H1 (cell line): ENCODE measurements at regions not wholly inside any gene's neighbourhood (a gene's known extent, or its start where the extent isn't known, plus 50 kb on each side); places are given as distances from the start of the nearest gene placed in this dataset.

Experiments
- CTCF ChIA-PET: fragments of 300-600 bp; sonication (Branson Sonifier 250); formaldehyde crosslinking; loops from one replicate; lab custom pipeline; 2021; ENCODE audit not compliant: partially characterized antibody; lab: Charles Lee
- POLR2A ChIA-PET: fragments of 300-600 bp; sonication (Branson Sonifier 250); formaldehyde crosslinking; loops from one replicate; lab custom pipeline; 2021; ENCODE audit warnings: inconsistent platforms; ENCODE audit not compliant: partially characterized antibody; lab: Charles Lee
- DNase-seq, 2 experiments: peaks; one replicate each; pipeline versions ENCODE4 v3.0.0 to v3.0.0-alpha.2; 2010 to 2022; ENCODE audit warnings: low spot score in 2 of 2, low read depth in 1 of 2, mixed read lengths in 1 of 2
- FAIRE-seq: peaks from 2 replicates; lab custom pipeline; 2011; peaks lifted over from hg19 to GRCh38; lab: Jason Lieb, UNC
- H2AFZ ChIP-seq: 2 replicates; pipeline ENCODE4 v1.8.1; 2012; ENCODE audit warnings: low read length, inconsistent platforms
- H2AK5ac ChIP-seq: 2 replicates; pipeline ENCODE4 v1.6.1; 2013; ENCODE audit warnings: low read depth, low read length
- H2BK120ac ChIP-seq: replicated peaks from 2 replicates; pipeline ENCODE3; 2013; ENCODE audit warnings: low read depth, low read length, inconsistent platforms
- H2BK12ac ChIP-seq: 2 replicates; pipeline ENCODE4 v1.6.1; 2013; ENCODE audit warnings: low read depth, low read length
- H2BK15ac ChIP-seq: 2 replicates; pipeline ENCODE4 v1.6.1; 2013; ENCODE audit warnings: low read length
- H2BK20ac ChIP-seq: 2 replicates; pipeline ENCODE4 v1.6.1; 2013; ENCODE audit warnings: low read length
- H2BK5ac ChIP-seq: 2 replicates; pipeline ENCODE4 v1.6.1; 2013; ENCODE audit warnings: low read depth, low read length
- H3K14ac ChIP-seq: 2 replicates; pipeline ENCODE4 v1.6.1; 2013; ENCODE audit warnings: inconsistent platforms; ENCODE audit not compliant: insufficient read length
- H3K18ac ChIP-seq: 2 replicates; pipeline ENCODE4 v1.6.1; 2013; ENCODE audit warnings: low read length; ENCODE audit errors: extremely low read depth
- H3K23ac ChIP-seq: 2 replicates; pipeline ENCODE4 v1.6.1; 2013; ENCODE audit warnings: inconsistent platforms; ENCODE audit not compliant: insufficient read length
- H3K23me2 ChIP-seq: 2 replicates; pipeline ENCODE4 v1.6.1; 2013; ENCODE audit warnings: low read depth, low read length
- H3K27ac ChIP-seq: 2 replicates; pipeline ENCODE4 v1.6.1; 2011; ENCODE audit warnings: low read depth, low read length, inconsistent platforms
- H3K27me3 ChIP-seq, 4 experiments: replicated peaks in 1 of 4; 1 replicate in 1 of 4; 2 replicates in 3 of 4; pipeline versions ENCODE4 v1.6.1 to v1.8.1; 2011 to 2013; ENCODE audit warnings: low read length in 3 of 4, mild to moderate bottlenecking in 3 of 4, inconsistent platforms in 2 of 4, mixed read lengths in 2 of 4, moderate library complexity in 1 of 4; ENCODE audit not compliant: control insufficient read depth in 3 of 4, insufficient read depth in 3 of 4; ENCODE audit errors: extremely low read depth in 1 of 4
- H3K36me3 ChIP-seq, 4 experiments: 2 replicates each; pipeline versions ENCODE4 v1.6.1 to v1.8.1; 2011 to 2013; ENCODE audit warnings: mild to moderate bottlenecking in 4 of 4, low read length in 3 of 4, moderate library complexity in 2 of 4, control low read depth in 1 of 4, inconsistent platforms in 1 of 4; ENCODE audit not compliant: insufficient read depth in 4 of 4, control insufficient read depth in 2 of 4
- H3K4ac ChIP-seq: replicated peaks from 2 replicates; pipeline ENCODE3; 2013; ENCODE audit warnings: low read length, low read depth, mixed read lengths, inconsistent platforms; ENCODE audit not compliant: insufficient read length
- H3K4me1 ChIP-seq, 4 experiments: replicated peaks in 1 of 4; 1 replicate in 1 of 4; 2 replicates in 3 of 4; pipeline versions ENCODE4 v1.6.1 to v1.8.1; 2011 to 2013; ENCODE audit warnings: low read length in 3 of 4, inconsistent platforms in 2 of 4, mixed read lengths in 1 of 4; ENCODE audit not compliant: insufficient read depth in 4 of 4, control insufficient read depth in 3 of 4
- H3K4me2 ChIP-seq, 2 experiments: 2 replicates each; pipeline versions ENCODE4 v1.6.1 to v1.8.1; 2011 to 2013; ENCODE audit warnings: low read depth in 2 of 2, low read length in 2 of 2, control low read depth in 1 of 2, inconsistent platforms in 1 of 2, mild to moderate bottlenecking in 1 of 2; ENCODE audit not compliant: insufficient read depth in 1 of 2
- H3K4me3 ChIP-seq, 4 experiments: fragments of 200-600, 300-600 bp in 1 of 4; sonication (generic), shearing (Covaris generic), sonication (Bioruptor Twin) in 1 of 4; 2 replicates each; pipeline versions ENCODE4 v1.5.1 to v1.8.1; 2011 to 2016; ENCODE audit warnings: low read length in 4 of 4, low read depth in 3 of 4, control low read depth in 2 of 4, inconsistent platforms in 2 of 4, mild to moderate bottlenecking in 2 of 4, mixed read lengths in 1 of 4, moderate library complexity in 1 of 4; ENCODE audit not compliant: insufficient read depth in 2 of 4; ENCODE audit errors: extremely low read depth in 1 of 4
- H3K56ac ChIP-seq: replicated peaks from 2 replicates; pipeline ENCODE3; 2013; ENCODE audit warnings: low read depth, mild to moderate bottlenecking, mixed read lengths, low read length, inconsistent platforms; ENCODE audit not compliant: insufficient read length
- H3K79me1 ChIP-seq: 2 replicates; pipeline ENCODE4 v1.6.1; 2013; ENCODE audit warnings: low read depth, low read length, control low read depth
- H3K79me2 ChIP-seq, 2 experiments: 2 replicates each; pipeline versions ENCODE4 v1.6.1 to v1.8.1; 2012 to 2013; ENCODE audit warnings: low read length in 2 of 2, mild to moderate bottlenecking in 2 of 2, inconsistent platforms in 1 of 2; ENCODE audit not compliant: insufficient read depth in 2 of 2, control insufficient read depth in 1 of 2
- H3K9ac ChIP-seq, 4 experiments: replicated peaks in 1 of 4; 1 replicate in 1 of 4; 2 replicates in 3 of 4; pipeline versions ENCODE4 v1.6.1 to v1.8.1; 2011 to 2013; ENCODE audit warnings: low read depth in 3 of 4, low read length in 3 of 4, control low read depth in 2 of 4, mild to moderate bottlenecking in 2 of 4, moderate library complexity in 2 of 4, inconsistent platforms in 1 of 4; ENCODE audit errors: extremely low read depth in 1 of 4
- H3K9me3 ChIP-seq, 2 experiments: 2 replicates each; pipeline versions ENCODE4 v1.6.1 to v1.8.1; 2012 to 2013; ENCODE audit warnings: mild to moderate bottlenecking in 2 of 2, moderate library complexity in 2 of 2, control low read depth in 1 of 2, inconsistent platforms in 1 of 2, low read depth in 1 of 2, low read length in 1 of 2, mixed read lengths in 1 of 2; ENCODE audit not compliant: insufficient read depth in 2 of 2
- H4K20me1 ChIP-seq, 2 experiments: replicated peaks in 1 of 2; 2 replicates each; pipeline versions ENCODE3 to v1.8.1; 2011 to 2013; ENCODE audit warnings: inconsistent platforms in 2 of 2, low read length in 2 of 2, mild to moderate bottlenecking in 1 of 2; ENCODE audit not compliant: insufficient read depth in 2 of 2, control insufficient read depth in 1 of 2
- H4K5ac ChIP-seq: 2 replicates; pipeline ENCODE4 v1.6.1; 2013; ENCODE audit warnings: low read length, low read depth, mixed read lengths, inconsistent platforms; ENCODE audit not compliant: insufficient read length
- H4K8ac ChIP-seq: 2 replicates; pipeline ENCODE4 v1.8.0; 2013; ENCODE audit warnings: mild to moderate bottlenecking, moderate library complexity, low read length, inconsistent platforms; ENCODE audit not compliant: insufficient read depth; ENCODE audit errors: extremely low read depth
- H4K91ac ChIP-seq: replicated peaks from 2 replicates; pipeline ENCODE3; 2013; ENCODE audit warnings: low read length, mixed read lengths, inconsistent platforms; ENCODE audit not compliant: insufficient read length
- EGR1 ChIP-seq: IDR thresholded peaks from 2 replicates; pipeline ENCODE4 v1.6.1; 2011; ENCODE audit warnings: low read depth, low read length, borderline replicate concordance
- EP300 ChIP-seq, 2 experiments: IDR thresholded peaks; 1 replicate in 1 of 2; 2 replicates in 1 of 2; pipeline ENCODE4 v1.6.1; 2011 to 2012; ENCODE audit warnings: low read depth in 2 of 2, low read length in 2 of 2, mild to moderate bottlenecking in 2 of 2, borderline replicate concordance in 1 of 2, inconsistent platforms in 1 of 2, moderate library complexity in 1 of 2
- FOSL1 ChIP-seq: IDR thresholded peaks from 2 replicates; pipeline ENCODE4 v1.6.1; 2011; ENCODE audit warnings: mild to moderate bottlenecking, low read depth, low read length, moderate library complexity; ENCODE audit not compliant: insufficient read depth
- NANOG ChIP-seq: IDR thresholded peaks from 2 replicates; pipeline ENCODE4 v1.6.1; 2011; ENCODE audit warnings: low read length, low read depth, mild to moderate bottlenecking, inconsistent platforms; ENCODE audit not compliant: insufficient read depth, poor library complexity, severe bottlenecking
- RXRA ChIP-seq: IDR thresholded peaks from 2 replicates; pipeline ENCODE4 v1.6.1; 2011; ENCODE audit warnings: low read depth, mild to moderate bottlenecking, low read length, moderate library complexity; ENCODE audit not compliant: insufficient read depth
- WGBS, 2 experiments: shearing (Covaris generic) in 1 of 2; methylation state at CpG; one replicate each; pipeline versions ENCODE4 v1.1.6 to v1.1.7; 2013 to 2015; ENCODE audit warnings: low lambda C conversion rate in 2 of 2, mixed read lengths in 2 of 2, inconsistent platforms in 1 of 2, low coverage in 1 of 2, missing lambda C conversion rate in 1 of 2; ENCODE audit not compliant: insufficient replicate concordance in 2 of 2, insufficient coverage in 1 of 2, insufficient read length in 1 of 2; ENCODE audit errors: extremely low coverage in 1 of 2, missing lambda C conversion rate in 1 of 2; 5-methylcytosine and 5-hydroxymethylcytosine counted together
- TF ChIP-seq, protein P1 (sequence below), 3 experiments: IDR thresholded peaks; 1 replicate in 2 of 3; 2 replicates in 1 of 3; pipeline versions ENCODE4 v1.5.1 to v1.6.1; 2011; ENCODE audit warnings: low read length in 3 of 3, mild to moderate bottlenecking in 3 of 3, inconsistent platforms in 2 of 3, low read depth in 1 of 3, moderate library complexity in 1 of 3; ENCODE audit not compliant: insufficient read depth in 1 of 3; ENCODE audit errors: control extremely low read depth in 1 of 3

DNA sequence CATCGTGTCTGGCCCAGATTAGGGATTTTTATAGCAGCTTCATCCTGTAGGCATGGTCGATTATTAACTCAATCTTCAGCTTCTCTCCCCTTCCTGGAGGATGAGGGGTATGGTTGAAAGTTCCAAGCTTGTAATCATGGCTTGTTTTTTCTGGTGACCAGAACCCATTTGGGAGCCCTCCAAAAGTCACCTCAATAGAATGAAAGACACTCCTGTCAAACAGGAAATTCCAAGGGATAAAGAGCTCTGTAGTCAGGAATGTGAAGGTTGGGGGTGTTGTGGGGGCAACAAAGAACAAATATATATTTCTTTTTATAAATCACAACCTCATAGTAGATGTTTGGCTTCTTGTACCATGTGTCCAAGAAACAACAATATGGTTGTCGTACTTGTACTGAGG, 212.7 kb upstream of the ESRRG start:
- no peaks in the 10 kb centered on the region for H3K79me1 ChIP-seq
- H3K36me3 ChIP-seq: no peaks in the 10 kb centered on the region
- no peak overlapping the region for H2BK20ac ChIP-seq
- no peak overlapping the region for H4K5ac ChIP-seq
- no peak overlapping the region for H2AFZ ChIP-seq
- H3K9ac ChIP-seq: no peak overlapping the region
- H3K79me2 ChIP-seq: no peaks in the 10 kb centered on the region
- H2BK15ac ChIP-seq: no peak overlapping the region
- TF ChIP-seq, protein P1, sequence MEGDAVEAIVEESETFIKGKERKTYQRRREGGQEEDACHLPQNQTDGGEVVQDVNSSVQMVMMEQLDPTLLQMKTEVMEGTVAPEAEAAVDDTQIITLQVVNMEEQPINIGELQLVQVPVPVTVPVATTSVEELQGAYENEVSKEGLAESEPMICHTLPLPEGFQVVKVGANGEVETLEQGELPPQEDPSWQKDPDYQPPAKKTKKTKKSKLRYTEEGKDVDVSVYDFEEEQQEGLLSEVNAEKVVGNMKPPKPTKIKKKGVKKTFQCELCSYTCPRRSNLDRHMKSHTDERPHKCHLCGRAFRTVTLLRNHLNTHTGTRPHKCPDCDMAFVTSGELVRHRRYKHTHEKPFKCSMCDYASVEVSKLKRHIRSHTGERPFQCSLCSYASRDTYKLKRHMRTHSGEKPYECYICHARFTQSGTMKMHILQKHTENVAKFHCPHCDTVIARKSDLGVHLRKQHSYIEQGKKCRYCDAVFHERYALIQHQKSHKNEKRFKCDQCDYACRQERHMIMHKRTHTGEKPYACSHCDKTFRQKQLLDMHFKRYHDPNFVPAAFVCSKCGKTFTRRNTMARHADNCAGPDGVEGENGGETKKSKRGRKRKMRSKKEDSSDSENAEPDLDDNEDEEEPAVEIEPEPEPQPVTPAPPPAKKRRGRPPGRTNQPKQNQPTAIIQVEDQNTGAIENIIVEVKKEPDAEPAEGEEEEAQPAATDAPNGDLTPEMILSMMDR (IDR thresholded peaks at IDR 0.05; ENCODE audit: control extremely low read depth in 1 of 3, insufficient read depth in 1 of 3, low read depth in 1 of 3, low read length in 3 of 3): no peak
- TF ChIP-seq EGR1 (no peak), RXRA (no peak), EP300 (IDR thresholded peaks at IDR 0.05; ENCODE audit: borderline replicate concordance in 1 of 2, low read depth in 2 of 2, low read length in 2 of 2) (no peak), NANOG (no peak), FOSL1 (no peak)
- no peak for FAIRE-seq
- no peaks in the 10 kb centered on the region for H3K27me3 ChIP-seq
- peaks cover 0 to 10% (median 5%) of the 10 kb centered on the region in 4 experiments; a peak in 3 of 7 replicates for H3K4me1 ChIP-seq
- H3K23me2 ChIP-seq: no peaks in the 10 kb centered on the region
- no peak overlapping the region for H3K14ac ChIP-seq
- H4K8ac ChIP-seq: no peak overlapping the region
- no peak overlapping the region for H3K4me3 ChIP-seq
- no peak overlapping the region for H2BK5ac ChIP-seq
- no peak overlapping the region for H2BK120ac ChIP-seq
- CTCF ChIA-PET: interaction anchor here (1.3 to 1.8 kb wide), 2 partner anchors 9 to 13 kb away, joined by 3 to 8 read pairs; no protein-coding TSS in a partner anchor
- no peak overlapping the region for H3K27ac ChIP-seq
- H3K23ac ChIP-seq: no peak overlapping the region
- H3K18ac ChIP-seq: no peak overlapping the region
- no peak overlapping the region for H3K56ac ChIP-seq
- H3K9me3 ChIP-seq: no peaks in the 10 kb centered on the region
- H2BK12ac ChIP-seq: no peak overlapping the region
- H4K91ac ChIP-seq: no peak overlapping the region
- POLR2A ChIA-PET: no interaction called here
- WGBS, 2 experiments: 98% methylated on average over 3 of the region's 3 CpGs; no CpG with 5 or more reads in 1 of the 2 experiments
- no peak overlapping the region for H3K4ac ChIP-seq
- no peak overlapping the region for H3K4me2 ChIP-seq
- DNase-seq: no peak
- H4K20me1 ChIP-seq: no peaks in the 10 kb centered on the region
- H2AK5ac ChIP-seq: no peak overlapping the region
